Astrocyte (in vitro differentiated cells and primary cell): ENCODE measurements at regions not wholly inside any gene's neighbourhood (a gene's known extent, or its start where the extent isn't known, plus 50 kb on each side); places are given as distances from the start of the nearest gene placed in this dataset.

Experiments
- DNase-seq: peaks from one replicate; pipeline ENCODE4 v3.0.0-alpha.2; 2010; ENCODE audit warnings: low read depth
- FAIRE-seq: peaks from 2 replicates; lab custom pipeline; 2011; peaks lifted over from hg19 to GRCh38; lab: Jason Lieb, UNC
- H2AFZ ChIP-seq: 2 replicates; pipeline ENCODE4 v1.6.0; 2012; ENCODE audit warnings: low read depth, low read length, inconsistent platforms
- H3K27ac ChIP-seq: 2 replicates; pipeline ENCODE4 v1.5.1; 2011; ENCODE audit warnings: low read depth, low read length, inconsistent platforms
- H3K27me3 ChIP-seq: 2 replicates; pipeline ENCODE4 v1.6.0; 2011; ENCODE audit warnings: low read length, inconsistent platforms; ENCODE audit not compliant: insufficient read depth
- H3K36me3 ChIP-seq: 2 replicates; pipeline ENCODE4 v1.5.1; 2011; ENCODE audit warnings: low read length, inconsistent platforms; ENCODE audit not compliant: insufficient read depth
- H3K4me1 ChIP-seq: 2 replicates; pipeline ENCODE4 v1.5.1; 2011; ENCODE audit warnings: low read length, inconsistent platforms; ENCODE audit not compliant: insufficient read depth
- H3K4me2 ChIP-seq: 2 replicates; pipeline ENCODE4 v1.6.0; 2012; ENCODE audit warnings: low read length, inconsistent platforms
- H3K4me3 ChIP-seq: 2 replicates; pipeline ENCODE4 v1.5.1; 2011; ENCODE audit warnings: low read depth, mild to moderate bottlenecking, low read length, inconsistent platforms; ENCODE audit not compliant: insufficient read depth
- H3K79me2 ChIP-seq: 2 replicates; pipeline ENCODE4 v1.6.0; 2012; ENCODE audit warnings: mild to moderate bottlenecking, low read length, inconsistent platforms; ENCODE audit not compliant: insufficient read depth
- H3K9ac ChIP-seq: 2 replicates; pipeline ENCODE4 v1.6.0; 2012; ENCODE audit warnings: mild to moderate bottlenecking, low read length, inconsistent platforms
- H3K9me3 ChIP-seq: 2 replicates; pipeline ENCODE4 v1.5.1; 2012; ENCODE audit warnings: low read depth, mild to moderate bottlenecking, low read length, inconsistent platforms; ENCODE audit not compliant: insufficient read depth
- H4K20me1 ChIP-seq: 2 replicates; pipeline ENCODE4 v1.6.0; 2012; ENCODE audit warnings: low read length, inconsistent platforms; ENCODE audit not compliant: insufficient read depth
- H3K27ac Mint-ChIP-seq: one replicate; pipeline ENCODE4 v1.8.0; 2021; ENCODE audit warnings: mild to moderate bottlenecking, mixed read lengths; ENCODE audit not compliant: unreplicated experiment
- H3K27me3 Mint-ChIP-seq: one replicate; pipeline ENCODE4 v1.8.0; 2021; ENCODE audit warnings: low read depth, mixed read lengths; ENCODE audit not compliant: unreplicated experiment
- H3K36me3 Mint-ChIP-seq: one replicate; pipeline ENCODE4 v1.8.0; 2021; ENCODE audit warnings: low read depth, mixed read lengths; ENCODE audit not compliant: unreplicated experiment
- H3K4me1 Mint-ChIP-seq: one replicate; pipeline ENCODE4 v1.8.0; 2021; ENCODE audit warnings: low read depth, mixed read lengths; ENCODE audit not compliant: unreplicated experiment
- H3K4me3 Mint-ChIP-seq: one replicate; pipeline ENCODE4 v1.8.0; 2021; ENCODE audit warnings: mild to moderate bottlenecking, moderate library complexity, mixed read lengths; ENCODE audit not compliant: unreplicated experiment
- H3K9me3 Mint-ChIP-seq: one replicate; pipeline ENCODE4 v1.8.0; 2021; ENCODE audit warnings: mild to moderate bottlenecking, mixed read lengths; ENCODE audit not compliant: unreplicated experiment
- CTCF ChIP-seq: IDR thresholded peaks from 2 replicates; pipeline ENCODE4 v1.5.1; 2011; ENCODE audit warnings: low read depth, mild to moderate bottlenecking, inconsistent platforms, low read length, moderate library complexity; ENCODE audit not compliant: insufficient read depth
- EZH2 ChIP-seq: IDR thresholded peaks from 2 replicates; pipeline ENCODE4 v1.6.1; 2012; ENCODE audit warnings: mild to moderate bottlenecking, low read length, inconsistent platforms; ENCODE audit not compliant: insufficient read depth

- Mint-ChIP-seq H3K4me1 (peaks cover 1% of the 10 kb centered on the region), H3K4me3 (no peak overlapping the region), H3K9me3 (peaks cover 3% of the 10 kb centered on the region), H3K27me3 (peaks cover 4% of the 10 kb centered on the region), H3K36me3 (no peaks in the 10 kb centered on the region), H3K27ac (no peak overlapping the region)
- DNase-seq = no peak
- Histone ChIP-seq H2AFZ (no peak overlapping the region), H3K9ac (no peak overlapping the region), H3K9me3 (no peaks in the 10 kb centered on the region), H3K27ac (no peak overlapping the region), H3K4me1 (no peaks in the 10 kb centered on the region), H3K36me3 (no peaks in the 10 kb centered on the region), H3K4me3 (no peak overlapping the region), H3K79me2 (no peaks in the 10 kb centered on the region), H3K27me3 (no peaks in the 10 kb centered on the region), H4K20me1 (no peaks in the 10 kb centered on the region), H3K4me2 (no peak overlapping the region)
- FAIRE-seq = no peak
- TF ChIP-seq EZH2 (no peak), CTCF (no peak)
Observed at GRCh38 chr4:37763831-37764230, 62.7 kb upstream of the PGM2 start.

- Histone ChIP-seq H4K20me1 (no peaks in the 10 kb centered on the region), H3K27ac (no peak overlapping the region)
Observed at GRCh38 chr4:37762991-37763368, 63.5 kb upstream of the PGM2 start.

More at GRCh38 chr4:37762991-37763368, 63.5 kb upstream of the PGM2 start:
- Mint-ChIP-seq H3K36me3 (no peaks in the 10 kb centered on the region), H3K4me3 (no peak overlapping the region), H3K27me3 (peaks cover 2% of the 10 kb centered on the region), H3K4me1 (peaks cover 7% of the 10 kb centered on the region), H3K27ac (no peak overlapping the region), H3K9me3 (peaks cover 3% of the 10 kb centered on the region)
- H3K36me3 ChIP-seq = no peaks in the 10 kb centered on the region
- no peaks in the 10 kb centered on the region for H3K4me1 ChIP-seq
- H3K79me2 ChIP-seq = no peaks in the 10 kb centered on the region
- H2AFZ ChIP-seq = no peak overlapping the region
- no peak for TF ChIP-seq EZH2
- no peak for TF ChIP-seq CTCF
- FAIRE-seq (no peak), DNase-seq (no peak)
- no peaks in the 10 kb centered on the region for H3K9me3 ChIP-seq
- H3K27me3 ChIP-seq = no peaks in the 10 kb centered on the region
- H3K4me3 ChIP-seq = no peak overlapping the region
- no peak overlapping the region for H3K4me2 ChIP-seq
- H3K9ac ChIP-seq = no peak overlapping the region
